Endothelial cell (in vitro differentiated cells): ENCODE measurements at regions not wholly inside any gene's neighbourhood (a gene's known extent, or its start where the extent isn't known, plus 50 kb on each side); places are given as distances from the start of the nearest gene placed in this dataset.
"Not testable (repeated sequence)": the region's sequence is repeated elsewhere in the genome, so short reads cannot be mapped to it uniquely, and the experiment has no call there.

Experiments used
- DNase-seq: peaks from one replicate; pipeline ENCODE4 v3.0.0; 2021; ENCODE audit warnings: low spot score
- H3K27ac Mint-ChIP-seq: one replicate; pipeline ENCODE4 v1.8.0; 2021; ENCODE audit warnings: mixed read lengths, inconsistent platforms; ENCODE audit not compliant: unreplicated experiment
- H3K27me3 Mint-ChIP-seq: one replicate; pipeline ENCODE4 v1.8.0; 2021; ENCODE audit warnings: mild to moderate bottlenecking, moderate library complexity, mixed read lengths, inconsistent platforms; ENCODE audit not compliant: unreplicated experiment
- H3K36me3 Mint-ChIP-seq: one replicate; pipeline ENCODE4 v1.8.0; 2021; ENCODE audit warnings: mild to moderate bottlenecking, low read depth, mixed read lengths, inconsistent platforms; ENCODE audit not compliant: unreplicated experiment
- H3K4me1 Mint-ChIP-seq: one replicate; pipeline ENCODE4 v1.8.0; 2021; ENCODE audit warnings: mild to moderate bottlenecking, mixed read lengths, inconsistent platforms; ENCODE audit not compliant: unreplicated experiment
- H3K4me3 Mint-ChIP-seq: one replicate; pipeline ENCODE4 v1.8.0; 2021; ENCODE audit warnings: mild to moderate bottlenecking, mixed read lengths, inconsistent platforms; ENCODE audit not compliant: unreplicated experiment
- H3K9me3 Mint-ChIP-seq: one replicate; pipeline ENCODE4 v1.8.0; 2021; ENCODE audit warnings: mixed read lengths, inconsistent platforms; ENCODE audit not compliant: unreplicated experiment
- CTCF ChIP-seq: fragments of 200-600 bp; sonication (generic); IDR thresholded peaks from one replicate; pipeline ENCODE4 v1.5.0; 2021; ENCODE audit warnings: antibody characterized with exemption; ENCODE audit not compliant: unreplicated experiment

GRCh38 chrX:65331371-65331770 lies 203.2 kb downstream of the LAS1L start:
- no peak for DNase-seq
- Mint-ChIP-seq H3K4me1 (no peaks in the 10 kb centered on the region), H3K36me3 (no peaks in the 10 kb centered on the region), H3K27ac (no peak overlapping the region), H3K4me3 (no peak overlapping the region), H3K9me3 (no peaks in the 10 kb centered on the region), H3K27me3 (no peaks in the 10 kb centered on the region)
- no peak for TF ChIP-seq CTCF

GRCh38 chrX:65300104-65300809 lies 234.3 kb downstream of the LAS1L start:
- no peaks in the 10 kb centered on the region for H3K27me3 Mint-ChIP-seq
- no peaks in the 10 kb centered on the region for H3K36me3 Mint-ChIP-seq
- no peak overlapping the region for H3K27ac Mint-ChIP-seq
- H3K4me1 Mint-ChIP-seq: no peaks in the 10 kb centered on the region
- H3K9me3 Mint-ChIP-seq: no peaks in the 10 kb centered on the region
- no peak overlapping the region for H3K4me3 Mint-ChIP-seq
- no peak for DNase-seq
- TF ChIP-seq CTCF: no peak

GRCh38 chrX:65282905-65283304 lies 251.7 kb downstream of the LAS1L start:
- not testable (repeated sequence) for H3K4me1 Mint-ChIP-seq, H3K9me3 Mint-ChIP-seq, H3K36me3 Mint-ChIP-seq, H3K4me3 Mint-ChIP-seq, DNase-seq, H3K27me3 Mint-ChIP-seq, H3K27ac Mint-ChIP-seq

- Mint-ChIP-seq H3K4me1 (no peaks in the 10 kb centered on the region), H3K36me3 (no peaks in the 10 kb centered on the region), H3K27me3 (no peaks in the 10 kb centered on the region), H3K27ac (no peak overlapping the region), H3K9me3 (no peaks in the 10 kb centered on the region), H3K4me3 (no peak overlapping the region)
- no peak for TF ChIP-seq CTCF
- no peak for DNase-seq
These were observed 261.4 kb downstream of the LAS1L start for GRCh38 chrX:65273152-65273551.

GRCh38 chrX:65266482-65266881 lies 268.1 kb downstream of the LAS1L start:
- Mint-ChIP-seq H3K36me3 (no peaks in the 10 kb centered on the region), H3K27ac (no peak overlapping the region)
- DNase-seq: no peak

More at GRCh38 chrX:65266482-65266881, 268.1 kb downstream of the LAS1L start:
- no peaks in the 10 kb centered on the region for H3K4me1 Mint-ChIP-seq
- TF ChIP-seq CTCF: no peak
- H3K9me3 Mint-ChIP-seq: no peaks in the 10 kb centered on the region
- H3K27me3 Mint-ChIP-seq: no peaks in the 10 kb centered on the region
- no peak overlapping the region for H3K4me3 Mint-ChIP-seq
